ENCODE measurements at regions not wholly inside any gene's neighbourhood (a gene's known extent, or its start where the extent isn't known, plus 50 kb on each side); places are given as distances from the start of the nearest gene placed in this dataset.

- no peak for TF ChIP-seq CTCF (IDR thresholded peaks at IDR 0.05 in 8 of 11, conservative IDR thresholded peaks at IDR 0.05 in 3 of 11)
- TF ChIP-seq POLR2AphosphoS5 (IDR thresholded peaks at IDR 0.05) = no peak
- no peak for TF ChIP-seq POLR2A (IDR thresholded peaks at IDR 0.05)
Measured at GRCh38 chr2:114032705-114033104, 142.8 kb downstream of the ACTR3 start.
